Epithelial cell of prostate (primary cell): ENCODE measurements at regions not wholly inside any gene's neighbourhood (a gene's known extent, or its start where the extent isn't known, plus 50 kb on each side); places are given as distances from the start of the nearest gene placed in this dataset.

Experiments
- DNase-seq: peaks from one replicate; pipeline ENCODE4 v3.0.0-alpha.2; 2011; ENCODE audit warnings: low read depth, low spot score
- H3K27ac ChIP-seq: fragments of 450-650 bp; 2 replicates; pipeline ENCODE4 v1.5.1; 2017; ENCODE audit warnings: mild to moderate bottlenecking

DNA sequence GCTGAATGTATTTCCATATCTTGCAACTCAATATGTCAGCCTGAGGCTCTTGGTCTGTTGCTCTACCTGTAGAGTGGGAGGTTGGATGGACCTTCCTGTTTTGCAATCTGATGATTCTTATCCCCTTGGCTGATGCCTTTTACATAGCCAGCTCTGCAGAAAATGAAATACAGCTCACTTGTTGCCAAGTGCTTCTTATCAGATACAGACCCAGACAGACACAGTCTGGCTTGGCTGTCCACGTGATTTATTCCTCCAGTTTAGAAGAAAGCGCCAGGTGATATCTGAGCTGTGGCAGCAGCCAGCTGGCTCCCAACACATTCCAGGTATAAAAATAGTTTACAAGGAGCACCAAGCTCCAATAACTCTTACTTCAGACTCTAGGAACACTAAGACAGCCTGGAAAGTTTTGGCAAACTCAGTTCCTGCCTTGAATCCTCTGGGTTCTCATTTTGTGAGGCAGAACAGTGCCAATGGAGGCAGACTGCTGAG lies 479.2 kb upstream of the USP24 start:
- no peak overlapping the region for H3K27ac ChIP-seq
- DNase-seq, result peak; percentile 34

DNA sequence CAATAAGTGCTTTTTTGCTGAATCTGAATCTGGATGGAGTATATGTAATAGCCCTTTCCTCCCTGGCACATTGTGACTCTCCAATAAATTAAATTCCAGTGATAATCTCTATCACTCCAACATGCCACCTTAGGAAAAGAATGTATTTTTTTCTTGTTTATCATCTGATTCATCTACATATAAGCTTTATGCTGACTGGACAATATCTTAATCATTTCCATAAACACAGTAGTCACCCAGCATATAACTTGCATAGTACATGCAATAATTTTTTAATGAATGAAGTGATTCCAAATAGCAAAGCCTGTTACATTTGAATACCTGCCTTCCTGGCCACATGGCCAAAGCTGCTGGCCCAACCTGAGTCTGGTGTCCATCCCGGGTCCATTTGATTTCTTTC lies 477.6 kb upstream of the USP24 start:
- H3K27ac ChIP-seq, result no peak overlapping the region
- no peak for DNase-seq

GRCh38 chr1:55690366-55690765 lies 475.2 kb upstream of the USP24 start:
- DNase-seq, result no peak
- no peak overlapping the region for H3K27ac ChIP-seq

DNA sequence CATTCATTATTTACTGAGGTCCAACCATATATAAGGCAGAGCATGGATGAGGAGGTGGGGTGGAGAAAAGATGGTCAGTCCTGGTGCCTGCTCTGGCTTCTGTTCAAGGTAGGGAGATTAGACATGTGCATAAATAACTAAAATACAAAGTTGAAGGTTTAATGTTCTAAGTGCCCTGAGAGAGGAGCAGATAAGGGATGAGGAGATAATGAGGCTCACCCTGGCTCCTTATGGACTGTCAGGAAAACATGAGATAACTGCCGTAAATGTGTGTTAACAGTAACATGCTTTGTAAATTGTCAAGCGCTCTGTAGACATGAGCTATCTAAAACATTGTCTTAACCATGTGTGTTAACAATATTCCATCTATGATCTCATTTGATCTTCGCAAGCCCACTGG lies 474.6 kb upstream of the USP24 start:
- DNase-seq, result no peak
- H3K27ac ChIP-seq, result no peak overlapping the region

DNA sequence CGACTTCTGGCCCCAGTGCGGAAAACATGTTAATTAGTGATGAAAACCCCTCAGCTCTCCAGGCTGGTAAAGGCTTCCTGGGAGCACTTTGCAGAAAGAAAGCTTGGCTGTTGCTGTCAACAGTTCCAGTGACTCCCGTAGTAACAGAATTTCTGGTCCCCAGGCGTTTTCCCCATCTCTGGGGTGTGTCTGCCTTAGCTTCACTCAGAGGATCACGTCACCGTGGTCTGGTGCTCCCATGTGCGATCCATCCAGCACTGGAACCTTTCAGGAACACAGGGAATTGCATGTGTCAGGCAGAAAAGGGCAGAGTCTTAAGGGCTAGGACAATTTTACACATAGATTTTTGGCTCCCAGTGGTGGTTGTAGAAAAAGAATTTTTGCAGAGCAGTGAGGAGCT lies 470.4 kb upstream of the USP24 start:
- no peak for DNase-seq
- H3K27ac ChIP-seq, result no peak overlapping the region

DNA sequence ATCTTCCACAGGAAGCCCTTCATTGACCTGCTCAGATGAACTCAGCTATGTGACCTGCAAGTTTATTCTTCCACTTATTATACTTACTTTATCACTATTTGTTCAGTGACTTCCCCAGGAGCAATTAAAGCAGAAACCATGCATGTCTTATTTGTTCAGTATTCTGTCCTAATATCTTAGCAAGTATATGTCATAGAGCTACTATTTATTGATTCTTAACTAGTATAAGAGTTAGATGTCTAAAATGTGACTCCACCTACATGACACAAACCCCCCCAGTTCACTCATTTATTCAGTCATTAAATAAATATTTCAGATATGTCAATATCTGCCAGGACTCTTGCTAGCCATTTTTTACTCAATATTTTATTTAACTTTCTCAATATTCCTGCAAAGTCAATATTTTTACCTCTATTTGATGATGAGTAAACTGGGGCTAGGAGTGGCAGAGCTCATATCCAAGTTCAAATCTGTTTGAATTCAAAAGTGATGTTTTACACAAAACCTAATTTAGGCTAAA lies 469.0 kb upstream of the USP24 start:
- H3K27ac ChIP-seq, result no peak overlapping the region

GRCh38 chr1:55682198-55682597 lies 467.0 kb upstream of the USP24 start:
- no peak for DNase-seq

More for the DNA sequence above, 469.0 kb upstream of the USP24 start:
- no peak for DNase-seq

DNA sequence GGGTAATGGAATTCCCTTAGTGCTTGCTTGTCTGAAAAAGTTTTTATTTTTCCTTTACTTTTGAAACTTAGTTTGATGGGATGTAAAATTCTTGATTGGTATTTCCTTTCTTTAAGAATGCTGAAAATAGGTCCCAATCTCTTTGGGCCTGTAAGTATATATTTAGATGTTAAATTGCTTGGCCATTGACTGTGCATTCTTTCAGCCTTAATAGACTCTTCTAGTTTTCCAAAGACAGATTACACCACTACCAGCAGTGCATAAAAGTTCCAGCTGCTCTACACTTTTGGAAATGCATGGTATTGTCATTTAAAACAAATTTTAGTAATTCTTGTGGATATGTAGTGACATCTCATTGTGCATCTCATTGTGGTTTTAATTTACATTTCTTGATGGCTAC lies 464.8 kb upstream of the USP24 start:
- no peak for DNase-seq
- H3K27ac ChIP-seq, result no peak overlapping the region

More at GRCh38 chr1:55682198-55682597, 467.0 kb upstream of the USP24 start:
- no peak overlapping the region for H3K27ac ChIP-seq

GRCh38 chr1:55673416-55673815 lies 458.3 kb upstream of the USP24 start:
- H3K27ac ChIP-seq, result no peak overlapping the region
- DNase-seq, result no peak

GRCh38 chr1:55670331-55671082 lies 455.3 kb upstream of the USP24 start:
- no peak overlapping the region for H3K27ac ChIP-seq

DNA sequence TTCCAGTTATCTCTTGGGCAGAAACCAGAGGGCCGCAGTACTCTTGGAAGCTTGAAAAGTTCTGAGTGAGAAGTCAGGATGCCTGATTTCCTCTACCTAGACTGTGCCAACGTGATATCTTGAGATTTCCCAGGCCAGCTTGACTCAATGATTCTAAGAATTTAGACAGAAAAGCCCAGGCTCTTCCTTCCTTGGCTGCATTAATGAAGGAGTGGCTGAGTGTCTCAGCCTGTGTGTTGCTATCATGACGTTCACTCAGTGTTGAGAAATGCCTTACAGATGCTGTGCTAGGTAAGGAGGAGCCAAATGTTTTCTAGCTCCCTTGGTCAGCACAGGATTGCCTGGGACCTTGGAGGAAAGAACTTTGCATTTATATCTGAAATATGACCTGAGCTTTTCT lies 454.1 kb upstream of the USP24 start:
- no peak overlapping the region for H3K27ac ChIP-seq
- DNase-seq, result no peak

More at GRCh38 chr1:55670331-55671082, 455.3 kb upstream of the USP24 start:
- no peak for DNase-seq

GRCh38 chr1:55662875-55663274 lies 447.7 kb upstream of the USP24 start:
- no peak overlapping the region for H3K27ac ChIP-seq
- no peak for DNase-seq

DNA sequence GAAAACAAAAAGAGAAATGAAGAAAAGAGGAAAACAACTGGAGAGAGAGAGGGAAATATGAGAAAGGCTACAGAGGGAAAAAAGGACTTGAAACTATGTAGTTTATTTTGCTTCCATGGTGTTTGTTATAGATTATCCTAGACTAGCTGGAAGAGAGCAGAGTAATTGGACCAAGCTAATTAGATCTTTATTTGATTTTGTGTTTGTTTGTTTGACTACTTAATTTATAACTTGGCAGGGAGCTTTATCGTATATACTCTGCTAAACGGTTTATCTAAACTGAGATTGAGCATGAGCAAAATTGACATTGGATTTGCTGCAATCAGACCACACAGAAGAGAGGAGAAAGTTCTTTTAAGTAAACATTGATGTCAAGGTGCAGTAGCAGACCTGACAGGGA lies 443.8 kb upstream of the USP24 start:
- no peak for DNase-seq
- H3K27ac ChIP-seq, result no peak overlapping the region

DNA sequence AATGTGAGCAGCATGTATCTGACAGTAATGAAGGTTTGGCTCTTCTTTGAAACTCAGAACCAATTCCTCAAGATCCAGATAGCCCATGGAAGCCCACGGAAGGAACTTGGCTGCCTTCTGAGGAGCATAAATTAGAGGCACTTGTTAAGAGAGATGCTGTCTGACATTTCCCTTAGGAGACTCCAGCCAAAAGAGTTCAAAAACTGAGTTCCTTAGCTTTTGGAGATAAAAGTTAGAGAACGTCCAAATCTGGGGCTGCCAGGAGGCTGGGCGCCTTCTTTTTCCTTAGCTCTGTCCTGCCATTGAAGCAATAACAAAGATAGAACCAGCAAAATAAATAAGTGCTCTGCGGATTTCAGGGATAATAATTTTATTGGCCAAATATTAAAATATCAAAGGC lies 439.6 kb upstream of the USP24 start:
- no peak for DNase-seq
- H3K27ac ChIP-seq, result no peak overlapping the region

- no peak for DNase-seq
Observed at GRCh38 chr1:55654171-55654570, 439.0 kb upstream of the USP24 start.

DNA sequence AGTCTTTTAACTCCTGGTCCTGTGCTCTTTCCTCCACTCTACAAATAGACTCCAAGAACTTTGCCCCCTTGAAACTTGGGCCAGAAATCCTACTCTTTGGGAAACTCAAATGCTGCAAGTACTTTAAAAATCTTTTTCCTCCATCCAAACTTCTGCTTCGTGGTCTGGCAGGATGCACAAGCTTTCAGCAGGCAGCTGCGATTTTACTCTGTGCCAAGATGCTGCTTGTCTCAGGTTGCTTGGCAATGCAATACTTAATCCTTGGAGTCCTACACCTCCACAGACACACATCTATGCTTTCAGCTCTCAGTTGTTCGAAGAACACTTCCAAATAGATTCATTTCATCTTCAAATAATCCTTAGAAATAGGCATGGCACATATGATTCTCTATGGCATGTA lies 435.3 kb upstream of the USP24 start:
- no peak overlapping the region for H3K27ac ChIP-seq
- DNase-seq, result no peak

More at GRCh38 chr1:55654171-55654570, 439.0 kb upstream of the USP24 start:
- H3K27ac ChIP-seq, result no peak overlapping the region

DNA sequence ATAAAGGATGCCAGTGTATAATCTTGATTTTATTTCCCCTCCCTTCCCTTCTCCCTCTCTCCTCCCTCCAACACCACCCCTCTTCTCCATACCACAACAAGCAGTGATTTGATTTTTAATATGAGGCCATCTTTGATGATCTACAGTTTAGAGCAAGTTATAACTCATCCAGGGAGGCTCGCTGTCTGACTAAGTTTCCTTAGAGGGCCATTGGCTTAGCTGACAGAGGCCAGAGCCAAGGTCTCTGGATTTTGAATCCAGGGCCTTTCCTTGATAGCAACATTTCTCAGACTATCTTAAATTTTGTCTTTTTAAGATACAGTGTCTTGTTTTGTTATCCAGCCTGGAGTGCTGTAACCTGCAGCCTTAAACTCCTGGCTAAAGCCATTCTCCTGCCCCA lies 431.0 kb upstream of the USP24 start:
- peak; percentile 16 for DNase-seq

DNA sequence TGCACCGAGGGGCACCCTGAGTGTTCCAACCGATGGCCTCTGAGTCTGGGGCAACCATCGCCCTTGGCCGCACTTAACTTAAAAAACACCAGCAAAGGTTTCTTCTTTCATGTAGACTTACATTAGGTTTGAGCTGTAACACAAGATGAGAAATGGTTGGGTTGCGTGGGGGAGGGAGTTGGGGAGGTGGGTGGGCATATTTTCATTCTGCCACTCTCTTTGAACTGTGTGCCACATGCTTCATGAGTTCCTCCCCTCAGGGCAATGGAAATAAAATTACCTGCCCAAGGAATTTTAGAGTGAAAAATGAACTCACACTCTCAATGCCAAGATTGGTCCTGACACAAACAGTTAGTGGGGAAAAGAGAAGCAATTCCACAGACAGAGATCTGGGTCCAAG lies 430.1 kb upstream of the USP24 start:
- no peak overlapping the region for H3K27ac ChIP-seq
- DNase-seq, result no peak

More for the DNA sequence above, 431.0 kb upstream of the USP24 start:
- peak overlapping the region; percentile 13 for H3K27ac ChIP-seq

GRCh38 chr1:55641947-55642346 lies 426.8 kb upstream of the USP24 start:
- H3K27ac ChIP-seq, result no peak overlapping the region
- DNase-seq, result no peak

- H3K27ac ChIP-seq, result peak overlapping the region; percentile 39
Observed at GRCh38 chr1:55640708-55641473, 425.7 kb upstream of the USP24 start.

DNA sequence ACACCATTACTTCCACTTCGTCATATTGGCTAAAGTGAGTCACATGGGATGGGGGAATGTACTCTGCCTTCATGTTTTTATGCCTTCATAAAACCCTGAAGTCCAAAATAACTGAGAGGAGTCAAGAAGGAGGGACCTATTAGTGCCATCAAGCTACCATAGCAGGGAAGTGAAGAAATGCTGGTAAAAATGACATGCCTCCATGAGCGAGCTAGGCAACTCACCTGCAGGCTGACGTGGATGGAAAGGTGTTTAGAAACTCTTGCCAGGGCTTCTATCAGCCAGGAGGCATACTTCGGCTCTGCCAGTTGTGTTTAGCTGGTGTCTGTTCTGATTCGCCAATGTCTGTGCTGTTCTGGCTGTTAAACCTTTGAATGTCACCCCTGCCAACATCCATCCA lies 424.4 kb upstream of the USP24 start:
- H3K27ac ChIP-seq, result peak overlapping the region; percentile 23
- no peak for DNase-seq

More at GRCh38 chr1:55640708-55641473, 425.7 kb upstream of the USP24 start:
- no peak for DNase-seq
